H1 (cell line): ENCODE measurements at regions not wholly inside any gene's neighbourhood (a gene's known extent, or its start where the extent isn't known, plus 50 kb on each side); places are given as distances from the start of the nearest gene placed in this dataset.

ENCODE experiments used
- CTCF ChIA-PET: fragments of 300-600 bp; sonication (Branson Sonifier 250); formaldehyde crosslinking; loops from one replicate; lab custom pipeline; 2021; ENCODE audit not compliant: partially characterized antibody; lab: Charles Lee
- POLR2A ChIA-PET: fragments of 300-600 bp; sonication (Branson Sonifier 250); formaldehyde crosslinking; loops from one replicate; lab custom pipeline; 2021; ENCODE audit warnings: inconsistent platforms; ENCODE audit not compliant: partially characterized antibody; lab: Charles Lee
- DNase-seq, 2 experiments: peaks; one replicate each; pipeline versions ENCODE4 v3.0.0 to v3.0.0-alpha.2; 2010 to 2022; ENCODE audit warnings: low spot score in 2 of 2, low read depth in 1 of 2, mixed read lengths in 1 of 2
- FAIRE-seq: peaks from 2 replicates; lab custom pipeline; 2011; peaks lifted over from hg19 to GRCh38; lab: Jason Lieb, UNC
- H2AFZ ChIP-seq: 2 replicates; pipeline ENCODE4 v1.8.1; 2012; ENCODE audit warnings: low read length, inconsistent platforms
- H2AK5ac ChIP-seq: 2 replicates; pipeline ENCODE4 v1.6.1; 2013; ENCODE audit warnings: low read depth, low read length
- H2BK120ac ChIP-seq: replicated peaks from 2 replicates; pipeline ENCODE3; 2013; ENCODE audit warnings: low read depth, low read length, inconsistent platforms
- H2BK12ac ChIP-seq: 2 replicates; pipeline ENCODE4 v1.6.1; 2013; ENCODE audit warnings: low read depth, low read length
- H2BK15ac ChIP-seq: 2 replicates; pipeline ENCODE4 v1.6.1; 2013; ENCODE audit warnings: low read length
- H2BK20ac ChIP-seq: 2 replicates; pipeline ENCODE4 v1.6.1; 2013; ENCODE audit warnings: low read length
- H2BK5ac ChIP-seq: 2 replicates; pipeline ENCODE4 v1.6.1; 2013; ENCODE audit warnings: low read depth, low read length
- H3K14ac ChIP-seq: 2 replicates; pipeline ENCODE4 v1.6.1; 2013; ENCODE audit warnings: inconsistent platforms; ENCODE audit not compliant: insufficient read length
- H3K18ac ChIP-seq: 2 replicates; pipeline ENCODE4 v1.6.1; 2013; ENCODE audit warnings: low read length; ENCODE audit errors: extremely low read depth
- H3K23ac ChIP-seq: 2 replicates; pipeline ENCODE4 v1.6.1; 2013; ENCODE audit warnings: inconsistent platforms; ENCODE audit not compliant: insufficient read length
- H3K23me2 ChIP-seq: 2 replicates; pipeline ENCODE4 v1.6.1; 2013; ENCODE audit warnings: low read depth, low read length
- H3K27ac ChIP-seq: 2 replicates; pipeline ENCODE4 v1.6.1; 2011; ENCODE audit warnings: low read depth, low read length, inconsistent platforms
- H3K27me3 ChIP-seq, 4 experiments: replicated peaks in 1 of 4; 1 replicate in 1 of 4; 2 replicates in 3 of 4; pipeline versions ENCODE4 v1.6.1 to v1.8.1; 2011 to 2013; ENCODE audit warnings: low read length in 3 of 4, mild to moderate bottlenecking in 3 of 4, inconsistent platforms in 2 of 4, mixed read lengths in 2 of 4, moderate library complexity in 1 of 4; ENCODE audit not compliant: control insufficient read depth in 3 of 4, insufficient read depth in 3 of 4; ENCODE audit errors: extremely low read depth in 1 of 4
- H3K36me3 ChIP-seq, 4 experiments: 2 replicates each; pipeline versions ENCODE4 v1.6.1 to v1.8.1; 2011 to 2013; ENCODE audit warnings: mild to moderate bottlenecking in 4 of 4, low read length in 3 of 4, moderate library complexity in 2 of 4, control low read depth in 1 of 4, inconsistent platforms in 1 of 4; ENCODE audit not compliant: insufficient read depth in 4 of 4, control insufficient read depth in 2 of 4
- H3K4ac ChIP-seq: replicated peaks from 2 replicates; pipeline ENCODE3; 2013; ENCODE audit warnings: low read length, low read depth, mixed read lengths, inconsistent platforms; ENCODE audit not compliant: insufficient read length
- H3K4me1 ChIP-seq, 4 experiments: replicated peaks in 1 of 4; 1 replicate in 1 of 4; 2 replicates in 3 of 4; pipeline versions ENCODE4 v1.6.1 to v1.8.1; 2011 to 2013; ENCODE audit warnings: low read length in 3 of 4, inconsistent platforms in 2 of 4, mixed read lengths in 1 of 4; ENCODE audit not compliant: insufficient read depth in 4 of 4, control insufficient read depth in 3 of 4
- H3K4me2 ChIP-seq, 2 experiments: 2 replicates each; pipeline versions ENCODE4 v1.6.1 to v1.8.1; 2011 to 2013; ENCODE audit warnings: low read depth in 2 of 2, low read length in 2 of 2, control low read depth in 1 of 2, inconsistent platforms in 1 of 2, mild to moderate bottlenecking in 1 of 2; ENCODE audit not compliant: insufficient read depth in 1 of 2
- H3K4me3 ChIP-seq, 4 experiments: fragments of 200-600, 300-600 bp in 1 of 4; sonication (generic), shearing (Covaris generic), sonication (Bioruptor Twin) in 1 of 4; 2 replicates each; pipeline versions ENCODE4 v1.5.1 to v1.8.1; 2011 to 2016; ENCODE audit warnings: low read length in 4 of 4, low read depth in 3 of 4, control low read depth in 2 of 4, inconsistent platforms in 2 of 4, mild to moderate bottlenecking in 2 of 4, mixed read lengths in 1 of 4, moderate library complexity in 1 of 4; ENCODE audit not compliant: insufficient read depth in 2 of 4; ENCODE audit errors: extremely low read depth in 1 of 4
- H3K56ac ChIP-seq: replicated peaks from 2 replicates; pipeline ENCODE3; 2013; ENCODE audit warnings: low read depth, mild to moderate bottlenecking, mixed read lengths, low read length, inconsistent platforms; ENCODE audit not compliant: insufficient read length
- H3K79me1 ChIP-seq: 2 replicates; pipeline ENCODE4 v1.6.1; 2013; ENCODE audit warnings: low read depth, low read length, control low read depth
- H3K79me2 ChIP-seq, 2 experiments: 2 replicates each; pipeline versions ENCODE4 v1.6.1 to v1.8.1; 2012 to 2013; ENCODE audit warnings: low read length in 2 of 2, mild to moderate bottlenecking in 2 of 2, inconsistent platforms in 1 of 2; ENCODE audit not compliant: insufficient read depth in 2 of 2, control insufficient read depth in 1 of 2
- H3K9ac ChIP-seq, 4 experiments: replicated peaks in 1 of 4; 1 replicate in 1 of 4; 2 replicates in 3 of 4; pipeline versions ENCODE4 v1.6.1 to v1.8.1; 2011 to 2013; ENCODE audit warnings: low read depth in 3 of 4, low read length in 3 of 4, control low read depth in 2 of 4, mild to moderate bottlenecking in 2 of 4, moderate library complexity in 2 of 4, inconsistent platforms in 1 of 4; ENCODE audit errors: extremely low read depth in 1 of 4
- H3K9me3 ChIP-seq, 2 experiments: 2 replicates each; pipeline versions ENCODE4 v1.6.1 to v1.8.1; 2012 to 2013; ENCODE audit warnings: mild to moderate bottlenecking in 2 of 2, moderate library complexity in 2 of 2, control low read depth in 1 of 2, inconsistent platforms in 1 of 2, low read depth in 1 of 2, low read length in 1 of 2, mixed read lengths in 1 of 2; ENCODE audit not compliant: insufficient read depth in 2 of 2
- H4K20me1 ChIP-seq, 2 experiments: replicated peaks in 1 of 2; 2 replicates each; pipeline versions ENCODE3 to v1.8.1; 2011 to 2013; ENCODE audit warnings: inconsistent platforms in 2 of 2, low read length in 2 of 2, mild to moderate bottlenecking in 1 of 2; ENCODE audit not compliant: insufficient read depth in 2 of 2, control insufficient read depth in 1 of 2
- H4K5ac ChIP-seq: 2 replicates; pipeline ENCODE4 v1.6.1; 2013; ENCODE audit warnings: low read length, low read depth, mixed read lengths, inconsistent platforms; ENCODE audit not compliant: insufficient read length
- H4K8ac ChIP-seq: 2 replicates; pipeline ENCODE4 v1.8.0; 2013; ENCODE audit warnings: mild to moderate bottlenecking, moderate library complexity, low read length, inconsistent platforms; ENCODE audit not compliant: insufficient read depth; ENCODE audit errors: extremely low read depth
- H4K91ac ChIP-seq: replicated peaks from 2 replicates; pipeline ENCODE3; 2013; ENCODE audit warnings: low read length, mixed read lengths, inconsistent platforms; ENCODE audit not compliant: insufficient read length
- BACH1 ChIP-seq: IDR thresholded peaks from 2 replicates; pipeline ENCODE4 v1.6.1; 2012; ENCODE audit warnings: low read length, improper control_type of control experiment
- CHD2 ChIP-seq: IDR thresholded peaks from 2 replicates; pipeline ENCODE4 v1.6.1; 2012; ENCODE audit warnings: low read length, improper control_type of control experiment
- GTF2F1 ChIP-seq: IDR thresholded peaks from 2 replicates; pipeline ENCODE4 v1.6.1; 2012; ENCODE audit warnings: low read depth, low read length, improper control_type of control experiment, borderline replicate concordance
- KDM5A ChIP-seq: fragments of 200-600 bp; IDR thresholded peaks from 2 replicates; pipeline ENCODE4 v1.7.1; 2012; ENCODE audit warnings: mild to moderate bottlenecking, low read length, inconsistent platforms, mixed read lengths
- NRF1 ChIP-seq: IDR thresholded peaks from 2 replicates; pipeline ENCODE4 v1.6.1; 2011; ENCODE audit warnings: mild to moderate bottlenecking, low read depth, low read length, improper control_type of control experiment
- POLR2A ChIP-seq, 2 experiments: IDR thresholded peaks; 1 replicate in 1 of 2; 2 replicates in 1 of 2; pipeline ENCODE4 v1.6.1; 2011; ENCODE audit warnings: low read depth in 2 of 2, low read length in 2 of 2, mild to moderate bottlenecking in 2 of 2; ENCODE audit errors: control extremely low read depth in 1 of 2
- RBBP5 ChIP-seq: IDR thresholded peaks from 2 replicates; pipeline ENCODE4 v1.7.1; 2012; ENCODE audit warnings: low read depth, mild to moderate bottlenecking, inconsistent platforms, low read length, moderate library complexity, borderline replicate concordance
- SP2 ChIP-seq: IDR thresholded peaks from 2 replicates; pipeline ENCODE4 v1.6.1; 2012; ENCODE audit warnings: mild to moderate bottlenecking, low read length, inconsistent platforms
- SUZ12 ChIP-seq: fragments of 200-600 bp; sonication (generic); IDR thresholded peaks from 2 replicates; pipeline ENCODE4 v1.6.1; 2012; ENCODE audit warnings: mild to moderate bottlenecking, inconsistent platforms, low read length, moderate library complexity, mixed read lengths
- TAF1 ChIP-seq: IDR thresholded peaks from 2 replicates; pipeline ENCODE4 v1.6.1; 2011; ENCODE audit warnings: mild to moderate bottlenecking, low read depth, low read length
- YY1 ChIP-seq: IDR thresholded peaks from 2 replicates; pipeline ENCODE4 v1.6.1; 2011; ENCODE audit warnings: low read depth, mild to moderate bottlenecking, low read length
- ZNF274 ChIP-seq: IDR thresholded peaks from 2 replicates; pipeline ENCODE4 v1.7.0; 2012; ENCODE audit warnings: low read length, borderline replicate concordance; ENCODE audit errors: extremely low read depth
- WGBS, 2 experiments: shearing (Covaris generic) in 1 of 2; methylation state at CpG; one replicate each; pipeline versions ENCODE4 v1.1.6 to v1.1.7; 2013 to 2015; ENCODE audit warnings: low lambda C conversion rate in 2 of 2, mixed read lengths in 2 of 2, inconsistent platforms in 1 of 2, low coverage in 1 of 2, missing lambda C conversion rate in 1 of 2; ENCODE audit not compliant: insufficient replicate concordance in 2 of 2, insufficient coverage in 1 of 2, insufficient read length in 1 of 2; ENCODE audit errors: extremely low coverage in 1 of 2, missing lambda C conversion rate in 1 of 2; 5-methylcytosine and 5-hydroxymethylcytosine counted together

- no peak for DNase-seq
- Histone ChIP-seq H3K4ac (no peak overlapping the region), H3K36me3 (no peaks in the 10 kb centered on the region), H3K79me2 (no peaks in the 10 kb centered on the region), H4K8ac (no peak overlapping the region), H3K18ac (no peak overlapping the region), H3K27ac (no peak overlapping the region), H2BK20ac (no peak overlapping the region), H3K9ac (no peak overlapping the region), H3K56ac (no peak overlapping the region), H4K91ac (no peak overlapping the region), H3K23me2 (no peaks in the 10 kb centered on the region), H3K14ac (no peak overlapping the region), H4K20me1 (no peaks in the 10 kb centered on the region), H3K4me2 (no peak overlapping the region), H3K4me1 (no peaks in the 10 kb centered on the region), H3K9me3 (no peaks in the 10 kb centered on the region), H3K4me3 (no peak overlapping the region), H2BK120ac (no peak overlapping the region), H2BK15ac (no peak overlapping the region), H4K5ac (no peak overlapping the region), H2BK5ac (no peak overlapping the region), H2AK5ac (no peak overlapping the region), H3K79me1 (no peaks in the 10 kb centered on the region), H2BK12ac (no peak overlapping the region), H3K27me3 (no peaks in the 10 kb centered on the region), H2AFZ (no peak overlapping the region), H3K23ac (no peak overlapping the region)
- POLR2A ChIA-PET: no interaction called here
- no peak for FAIRE-seq
- CTCF ChIA-PET: no interaction called here
- 100% methylated on average over 3 of the region's 3 CpGs; no CpG with 5 or more reads in 1 of the 2 experiments for WGBS, 2 experiments
- TF ChIP-seq KDM5A: no peak
- TF ChIP-seq SUZ12: no peak
- no peak for TF ChIP-seq TAF1
- TF ChIP-seq RBBP5: no peak
- TF ChIP-seq YY1: no peak
- TF ChIP-seq BACH1: no peak
- no peak for TF ChIP-seq ZNF274
- no peak for TF ChIP-seq GTF2F1
- TF ChIP-seq SP2: no peak
- TF ChIP-seq POLR2A (IDR thresholded peaks at IDR 0.05; ENCODE audit: control extremely low read depth in 1 of 2, low read depth in 2 of 2, low read length in 2 of 2): no peak
- no peak for TF ChIP-seq NRF1
- no peak for TF ChIP-seq CHD2
These were observed 258.5 kb upstream of the GIMD1 start for GRCh38 chr4:106627051-106627450.
